Astrocyte of the spinal cord (primary cell): ENCODE measurements at regions not wholly inside any gene's neighbourhood (a gene's known extent, or its start where the extent isn't known, plus 50 kb on each side); places are given as distances from the start of the nearest gene placed in this dataset.

Source experiments
- DNase-seq: peaks from one replicate; pipeline ENCODE4 v3.0.0; 2011; ENCODE audit warnings: low read depth, low spot score
- H3K4me3 ChIP-seq: 2 replicates; pipeline ENCODE4 v1.5.1; 2011; ENCODE audit warnings: low read depth, mild to moderate bottlenecking, low read length, moderate library complexity
- CTCF ChIP-seq: IDR thresholded peaks from 2 replicates; pipeline ENCODE4 v1.5.1; 2012; ENCODE audit warnings: low read depth, mild to moderate bottlenecking, low read length, inconsistent platforms
- in situ Hi-C: cut with HindIII; loops from 2 replicates; pipeline ENCODE4 v1.10.0; 2017; ENCODE audit warnings: low sequenced_read_pairs

GRCh38 chr2:187934236-187934635 is 357.4 kb upstream of the GULP1 start:
- TF ChIP-seq CTCF: no peak
- no peak overlapping the region for H3K4me3 ChIP-seq
- DNase-seq: no peak
- in situ Hi-C loops: no loop called here

DNA sequence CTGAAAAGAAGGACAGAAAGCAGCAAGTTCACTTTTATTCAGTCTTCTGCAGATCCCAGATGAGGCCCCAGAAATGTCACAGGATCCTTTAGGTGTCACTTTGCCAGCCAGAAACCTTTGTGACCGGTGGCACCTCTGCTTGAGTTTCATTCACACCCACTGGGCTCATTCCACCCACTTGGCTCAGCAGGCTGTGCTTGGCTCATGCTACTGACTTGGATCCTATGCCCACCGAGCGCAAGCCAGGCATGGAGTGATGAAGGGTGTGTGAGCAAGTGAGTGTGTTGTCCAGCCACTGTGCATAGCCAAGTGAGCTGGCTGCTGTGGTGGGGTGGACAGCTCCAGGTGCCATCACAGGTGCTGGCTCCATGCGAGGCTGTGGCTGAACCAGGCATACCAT is 357.0 kb upstream of the GULP1 start:
- no peak for DNase-seq
- in situ Hi-C loops: no loop called here
- no peak overlapping the region for H3K4me3 ChIP-seq
- no peak for TF ChIP-seq CTCF

- no peak overlapping the region for H3K4me3 ChIP-seq
- TF ChIP-seq CTCF: no peak
- in situ Hi-C loops: no loop called here
- no peak for DNase-seq
Measured at GRCh38 chr2:187935126-187935525, 356.5 kb upstream of the GULP1 start.

- H3K4me3 ChIP-seq: no peak overlapping the region
- in situ Hi-C loops: no loop called here
- no peak for TF ChIP-seq CTCF
- DNase-seq: no peak
Measured at GRCh38 chr2:187936228-187936627, 355.4 kb upstream of the GULP1 start.

- in situ Hi-C loops: no loop called here
- H3K4me3 ChIP-seq: no peak overlapping the region
- TF ChIP-seq CTCF: no peak
- no peak for DNase-seq
Measured at GRCh38 chr2:187939180-187939579, 352.5 kb upstream of the GULP1 start.

DNA sequence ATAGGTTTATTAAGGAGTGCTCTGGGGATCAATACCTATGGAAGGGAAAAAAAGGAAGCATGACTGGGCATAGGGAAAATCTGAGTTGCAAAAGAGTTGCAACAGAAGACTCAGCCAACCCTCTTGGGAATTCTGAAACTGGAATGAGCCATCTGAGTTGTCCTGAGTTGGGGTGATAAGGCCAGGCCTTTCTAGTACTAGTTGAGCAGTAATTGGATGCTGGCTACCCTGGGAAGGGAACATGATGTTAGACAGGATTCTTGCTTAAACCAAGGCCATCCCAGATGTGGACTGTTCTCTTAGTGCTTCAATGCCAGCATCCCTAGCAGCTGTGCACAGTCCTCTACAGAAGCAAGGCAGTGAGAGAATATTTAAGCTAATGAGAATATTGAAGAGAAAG is 348.8 kb upstream of the GULP1 start:
- no peak for TF ChIP-seq CTCF
- DNase-seq: no peak
- in situ Hi-C loops: no loop called here
- H3K4me3 ChIP-seq: no peak overlapping the region

DNA sequence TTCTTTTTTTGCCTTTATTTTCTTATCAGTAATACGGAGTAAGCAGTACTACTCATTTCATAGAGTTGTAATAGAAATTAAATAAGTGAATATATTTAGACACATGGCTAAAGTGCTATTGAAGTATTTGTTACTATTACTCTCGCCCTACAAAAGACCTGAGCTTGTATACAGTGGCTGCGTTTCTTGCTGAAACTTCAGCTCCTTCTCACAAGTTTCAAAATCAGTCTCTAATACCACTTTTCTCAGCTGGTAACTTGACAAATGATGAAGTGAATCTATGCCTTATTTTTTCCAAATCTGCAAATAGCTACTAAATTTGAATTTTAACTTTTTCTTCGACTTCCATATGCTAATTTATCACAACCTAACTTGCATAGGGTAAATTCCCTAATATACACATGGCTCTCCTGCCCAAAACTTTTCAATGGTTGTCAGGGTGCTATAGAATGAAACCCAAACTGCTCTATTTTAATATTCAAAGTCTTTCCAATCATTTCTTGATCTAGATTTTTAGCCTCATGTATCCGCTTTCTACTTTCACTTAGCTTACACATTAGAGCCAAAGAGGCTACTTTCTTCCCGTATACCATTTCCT is 347.8 kb upstream of the GULP1 start:
- in situ Hi-C loops: no loop called here
- H3K4me3 ChIP-seq: no peak overlapping the region
- no peak for TF ChIP-seq CTCF
- DNase-seq: no peak
